Erythroblast (primary cell): ENCODE measurements at regions not wholly inside any gene's neighbourhood (a gene's known extent, or its start where the extent isn't known, plus 50 kb on each side); places are given as distances from the start of the nearest gene placed in this dataset.

Experiments
- GATA1 ChIP-seq: IDR thresholded peaks from 2 replicates; pipeline ENCODE4 v1.6.1; 2011; ENCODE audit warnings: low read depth, mild to moderate bottlenecking, control low read depth, low read length, moderate library complexity
- POLR2A ChIP-seq: IDR thresholded peaks from 2 replicates; pipeline ENCODE4 v1.6.1; 2011; ENCODE audit warnings: mild to moderate bottlenecking, low read length

DNA sequence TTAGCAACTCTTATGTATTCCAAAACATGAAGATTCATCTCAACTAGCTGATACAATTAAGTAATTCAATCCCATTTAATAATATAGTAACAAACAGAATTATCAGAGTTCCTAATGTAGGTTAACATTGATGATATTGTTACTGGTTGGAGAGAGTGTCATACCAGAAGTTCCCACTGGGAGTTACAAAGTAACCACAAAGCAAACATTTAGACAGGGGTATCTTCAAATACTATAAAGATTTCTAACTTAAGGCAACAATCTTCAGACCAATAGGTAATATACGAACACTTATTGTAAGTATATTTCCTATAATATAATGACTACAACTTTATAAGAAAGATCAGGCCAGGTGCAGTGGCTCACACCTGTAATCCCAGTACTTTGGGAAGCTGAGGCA lies 1372.9 kb upstream of the PIK3C3 start:
- TF ChIP-seq POLR2A (no peak), GATA1 (no peak)
